Testis (tissue), 2 donors: ENCODE measurements at regions not wholly inside any gene's neighbourhood (a gene's known extent, or its start where the extent isn't known, plus 50 kb on each side); places are given as distances from the start of the nearest gene placed in this dataset.

ENCODE experiments used
- CTCF ChIP-seq, 3 experiments: fragments of 450-650 bp in 2 of 3; fragments of 200-600 bp in 1 of 3; sonication (generic) in 1 of 3; IDR thresholded peaks; one replicate each; pipeline ENCODE4 v1.5.1; 2016 to 2019; ENCODE audit warnings: antibody characterized with exemption in 3 of 3, mild to moderate bottlenecking in 2 of 3, moderate library complexity in 1 of 3
- POLR2A ChIP-seq: fragments of 450-650 bp; IDR thresholded peaks from one replicate; pipeline ENCODE4 v1.6.1; 2017; ENCODE audit warnings: antibody characterized with exemption, mild to moderate bottlenecking, moderate library complexity

- TF ChIP-seq CTCF (IDR thresholded peaks at IDR 0.05) (no peak), POLR2A (no peak)
These were observed 135.1 kb upstream of the MYLIP start for GRCh38 chr6:15993716-15994228.
